ENCODE measurements at regions not wholly inside any gene's neighbourhood (a gene's known extent, or its start where the extent isn't known, plus 50 kb on each side); places are given as distances from the start of the nearest gene placed in this dataset.
"Not testable (repeated sequence)": the region's sequence is repeated elsewhere in the genome, so short reads cannot be mapped to it uniquely, and the experiment has no call there.

DNA sequence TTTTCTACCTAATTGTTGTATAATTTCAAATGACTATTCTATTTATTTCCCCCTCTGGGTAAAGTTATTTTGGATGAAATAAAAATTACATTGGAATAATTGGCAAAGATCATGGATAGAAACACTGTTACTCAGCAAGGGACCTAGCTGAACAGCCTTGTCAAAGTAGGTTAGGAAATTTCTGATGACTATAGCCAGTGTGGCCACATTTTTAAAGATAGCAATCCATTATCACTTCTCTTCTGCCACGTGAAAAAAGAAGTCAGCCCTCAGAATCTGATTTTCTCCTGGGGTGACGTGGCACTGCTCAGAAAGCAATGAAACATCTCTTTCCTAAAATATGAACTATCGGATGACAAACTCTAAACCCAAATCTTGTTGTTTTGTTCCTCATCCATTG, 784.2 kb upstream of the RIOK2 start:
- DNase-seq = no peak

DNA sequence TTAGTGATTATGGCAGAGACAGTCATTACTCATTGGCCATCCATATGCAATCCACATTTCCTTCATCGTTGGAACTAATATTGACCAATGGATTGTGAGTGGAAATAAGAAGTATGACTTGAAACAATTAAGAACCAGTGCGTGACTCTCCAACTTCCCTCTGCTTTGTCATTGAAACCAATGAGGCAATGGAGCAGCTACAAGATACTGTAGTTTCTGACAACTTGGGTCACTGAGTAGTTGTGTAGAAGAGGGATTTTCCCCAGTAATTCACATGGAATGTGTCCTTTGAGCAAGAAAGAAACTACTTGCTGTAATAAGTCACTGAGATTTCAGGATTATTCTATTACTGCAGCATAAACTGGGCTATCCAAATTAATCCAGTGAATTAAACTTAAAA, 785.3 kb upstream of the RIOK2 start:
- no peak for DNase-seq

DNA sequence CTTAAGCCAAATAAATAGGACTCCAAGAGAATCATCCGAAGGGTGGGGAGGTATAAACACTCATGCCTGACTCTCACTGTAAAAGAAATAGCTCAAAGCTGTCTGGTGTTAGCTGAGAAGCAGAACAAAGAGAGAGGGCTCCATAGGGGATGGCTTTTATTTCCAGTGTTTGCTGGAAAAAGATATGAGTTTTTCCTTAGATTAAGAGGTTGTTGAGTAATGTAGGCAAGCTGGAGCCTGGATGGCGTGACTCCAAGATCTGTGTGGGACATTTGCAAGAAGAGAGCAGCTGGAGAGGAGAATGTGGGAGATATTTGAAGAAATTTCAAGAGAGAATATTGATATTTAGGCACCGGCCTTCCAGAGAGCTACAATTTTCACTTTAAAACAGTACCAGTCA, 793.7 kb upstream of the RGMB start:
- DNase-seq = no peak

DNA sequence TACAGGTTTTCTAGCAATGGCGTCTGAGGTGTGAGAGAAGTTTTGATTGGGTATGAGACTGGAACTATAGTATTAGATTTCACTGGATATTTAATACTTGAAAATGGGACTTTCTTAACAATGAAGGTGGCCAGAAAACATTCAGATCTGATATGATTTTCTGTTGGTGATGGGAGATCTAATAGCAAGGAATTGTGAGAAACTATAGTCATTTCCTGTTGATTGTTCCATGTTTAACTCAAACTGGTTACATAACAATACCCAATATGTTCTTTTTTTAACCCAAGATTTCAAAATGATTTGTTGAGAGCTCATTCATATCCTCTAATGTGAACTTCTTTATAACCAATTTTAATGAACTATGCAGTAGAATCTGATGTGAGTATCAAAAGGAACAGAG, 793.2 kb upstream of the RGMB start:
- no peak for DNase-seq

DNA sequence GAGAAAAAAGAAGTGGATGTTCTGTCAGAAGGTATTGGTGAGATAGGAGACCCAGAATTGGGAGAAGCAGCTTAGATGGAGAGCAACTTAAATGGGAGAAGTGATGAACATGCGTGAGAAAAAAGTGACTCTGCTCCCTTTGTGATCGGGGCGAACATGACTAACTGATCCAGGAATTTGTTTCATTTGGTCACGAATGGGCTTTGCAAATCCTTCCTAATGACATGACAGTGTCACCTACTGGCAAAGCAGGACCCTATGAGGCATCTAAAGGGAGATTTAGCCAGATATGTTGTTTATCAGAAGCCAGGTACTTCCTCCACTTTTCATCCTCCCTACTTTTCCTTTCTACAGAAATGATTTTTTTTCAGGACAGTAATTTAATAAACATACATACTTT, 787.4 kb upstream of the RGMB start:
- DNase-seq = no peak

DNA sequence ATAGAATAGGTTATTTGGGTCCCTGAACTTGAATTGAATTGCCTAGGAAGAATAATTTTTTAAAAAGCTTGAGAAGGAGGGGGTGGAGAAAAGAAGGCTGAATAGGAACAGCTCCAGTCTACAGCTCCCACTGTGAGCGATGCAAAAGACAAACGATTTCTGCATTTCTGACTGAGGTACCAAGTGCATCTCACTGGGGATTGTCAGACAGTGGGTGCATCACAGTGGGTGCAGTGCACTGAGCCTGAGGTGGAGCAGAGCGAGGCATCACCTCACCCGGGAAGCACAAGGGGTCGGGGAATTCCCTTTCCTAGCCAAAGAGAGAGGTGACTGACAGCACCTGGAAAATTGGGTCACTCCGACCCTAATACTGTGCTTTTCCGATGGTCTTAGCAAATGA, 782.2 kb upstream of the RGMB start:
- no peak for DNase-seq

DNA sequence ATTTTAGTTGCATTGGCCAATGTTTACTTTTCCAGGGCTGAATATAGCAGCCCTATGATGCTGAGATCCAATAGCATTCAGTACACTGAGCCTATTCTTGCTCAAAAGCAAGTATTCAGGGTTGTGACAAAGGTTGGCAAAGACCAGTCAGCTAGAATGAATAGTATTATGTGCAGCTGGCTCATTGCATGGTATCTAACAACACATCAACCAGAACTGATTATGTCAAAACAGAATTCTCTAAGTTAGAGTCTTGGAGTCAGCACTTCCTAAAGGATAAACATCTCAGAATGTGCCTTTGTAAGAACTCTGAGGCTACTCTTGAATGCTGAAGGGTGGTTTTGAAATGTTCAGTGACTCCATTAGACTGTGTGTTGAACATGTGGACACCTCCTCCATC, 774.5 kb upstream of the RGMB start:
- DNase-seq = no peak

DNA sequence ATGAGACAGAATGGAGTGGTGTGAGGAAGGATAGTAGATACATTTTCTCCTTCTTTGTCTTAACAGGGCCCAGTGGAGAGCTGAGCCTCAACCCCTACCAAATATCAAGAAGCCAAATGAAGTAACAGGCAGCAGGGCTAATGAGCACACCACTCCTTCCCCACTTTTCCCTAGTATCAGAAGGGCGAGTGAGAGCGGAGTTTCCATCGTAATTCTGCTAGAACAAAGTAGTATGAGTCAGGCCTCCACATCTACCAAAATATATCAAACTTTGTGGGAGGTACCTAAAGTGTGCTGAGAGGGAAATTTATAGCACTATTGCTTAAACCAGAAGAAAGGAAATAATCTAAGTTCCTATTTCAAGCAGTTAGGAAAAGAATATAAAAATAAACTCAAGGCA, 769.0 kb upstream of the RGMB start:
- DNase-seq = no peak

DNA sequence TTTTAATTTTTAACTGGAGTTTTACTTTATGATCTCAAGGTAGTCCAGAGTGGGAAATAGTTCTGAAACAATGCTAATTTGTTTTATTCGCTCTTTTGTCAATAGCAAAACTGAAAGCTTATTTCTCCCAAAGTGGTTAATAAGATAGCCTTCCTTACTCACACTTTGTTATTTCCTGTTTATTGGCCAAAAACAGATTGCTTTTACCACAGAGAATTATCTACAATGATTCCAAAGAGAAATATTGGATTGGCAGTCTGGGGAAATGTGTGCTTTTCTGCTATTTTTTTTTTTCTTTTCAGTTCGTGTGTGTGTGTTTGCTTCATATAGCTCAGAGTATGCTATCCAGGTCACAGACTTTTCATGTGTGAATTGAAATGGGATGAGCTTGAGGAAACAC, 756.7 kb upstream of the RGMB start:
- no peak for DNase-seq

DNA sequence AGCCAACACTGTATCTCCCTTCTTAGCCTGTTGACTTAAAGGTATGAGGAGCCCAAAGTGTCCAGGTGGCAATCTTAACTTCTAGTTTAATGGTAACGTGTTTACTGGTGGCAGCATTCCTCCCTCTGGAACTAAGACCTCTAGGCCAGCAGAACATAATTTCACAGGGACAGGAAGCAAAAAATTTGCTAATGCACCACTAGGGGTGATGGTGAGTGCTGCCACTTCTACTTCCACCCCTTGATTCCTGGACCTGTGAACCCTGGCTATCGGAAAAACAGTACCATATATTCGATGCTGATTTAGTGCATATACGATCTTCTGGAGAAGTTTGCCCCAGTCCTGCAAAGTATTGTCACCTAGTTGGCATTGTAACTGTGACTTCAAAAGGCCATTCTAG, 743.2 kb upstream of the RGMB start:
- DNase-seq = not testable (repeated sequence)

DNA sequence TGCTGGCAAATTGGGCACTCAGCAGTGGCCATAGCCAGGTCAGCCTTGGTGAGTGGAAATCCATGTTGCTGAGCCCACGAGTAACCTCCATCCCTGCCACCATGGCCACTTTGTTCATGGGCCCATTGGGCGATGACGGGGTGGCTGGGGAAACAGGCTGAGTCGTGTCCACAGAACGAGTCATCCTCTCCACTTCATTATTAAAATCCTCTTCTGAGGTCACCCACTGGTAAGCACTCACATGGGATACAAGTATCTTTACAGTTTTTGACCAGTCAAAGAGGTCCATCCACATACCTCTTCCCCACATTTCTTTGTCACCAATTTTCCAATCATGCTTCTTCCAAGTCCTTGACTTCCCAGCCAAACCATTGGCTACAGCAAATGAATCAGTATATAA, 742.4 kb upstream of the RGMB start:
- not testable (repeated sequence) for DNase-seq

DNA sequence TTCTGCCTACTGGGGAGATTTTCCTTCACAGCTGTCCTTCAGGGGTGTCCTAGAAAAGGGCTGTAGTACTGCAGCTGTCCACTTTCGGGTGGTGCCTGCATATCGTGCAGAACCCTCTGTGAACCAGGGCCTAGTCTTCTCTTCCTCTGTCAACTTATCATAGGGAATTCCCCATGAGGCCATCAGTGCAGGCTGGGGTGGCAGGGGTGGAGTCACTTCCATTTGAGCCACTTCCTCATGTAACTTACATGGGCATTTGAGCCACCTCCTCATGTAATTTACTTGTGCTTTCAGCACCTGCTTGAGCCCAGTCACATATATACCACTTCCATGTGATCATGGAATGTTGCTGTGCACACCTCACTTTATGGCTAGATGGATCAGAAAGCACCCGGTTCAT, 742.0 kb upstream of the RGMB start:
- DNase-seq = no peak

DNA sequence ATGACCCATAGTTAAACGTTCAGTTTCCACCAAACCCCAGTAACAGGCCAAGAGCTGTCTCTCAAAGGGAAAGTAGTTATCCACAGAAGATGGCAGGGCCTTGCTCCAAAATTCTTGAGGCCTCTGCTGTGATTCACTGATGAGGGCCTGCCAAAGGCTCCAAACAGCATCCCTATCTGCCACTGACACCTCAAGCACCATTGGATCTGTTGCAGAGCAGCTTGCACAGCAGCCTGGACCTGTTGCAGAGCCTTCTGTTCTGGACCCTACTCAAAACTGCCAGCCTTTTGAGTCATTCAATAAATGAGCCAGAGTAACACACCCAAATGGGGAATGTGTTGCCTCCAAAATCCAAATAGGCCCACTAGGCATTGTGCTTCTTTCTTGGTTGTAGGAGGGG, 741.5 kb upstream of the RGMB start:
- no peak for DNase-seq

DNA sequence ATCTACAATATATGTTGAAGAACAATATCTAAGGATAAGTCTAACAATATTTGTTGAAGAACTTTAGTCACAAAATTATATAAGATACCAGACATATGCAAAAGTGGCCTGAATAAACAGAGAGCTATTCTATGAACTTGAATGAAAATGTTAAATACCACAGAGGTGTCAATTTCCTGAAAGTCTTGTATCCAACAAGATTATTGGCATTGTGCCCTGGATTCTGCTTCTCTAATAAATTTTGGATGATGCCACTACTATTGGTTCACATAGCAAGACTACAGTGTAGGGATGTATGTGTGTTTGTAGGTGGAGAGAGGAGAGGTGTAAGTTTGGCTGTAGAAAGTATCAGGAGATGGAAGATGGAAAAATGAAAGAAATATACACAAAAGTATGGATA, 731.8 kb upstream of the RGMB start:
- no peak for DNase-seq

DNA sequence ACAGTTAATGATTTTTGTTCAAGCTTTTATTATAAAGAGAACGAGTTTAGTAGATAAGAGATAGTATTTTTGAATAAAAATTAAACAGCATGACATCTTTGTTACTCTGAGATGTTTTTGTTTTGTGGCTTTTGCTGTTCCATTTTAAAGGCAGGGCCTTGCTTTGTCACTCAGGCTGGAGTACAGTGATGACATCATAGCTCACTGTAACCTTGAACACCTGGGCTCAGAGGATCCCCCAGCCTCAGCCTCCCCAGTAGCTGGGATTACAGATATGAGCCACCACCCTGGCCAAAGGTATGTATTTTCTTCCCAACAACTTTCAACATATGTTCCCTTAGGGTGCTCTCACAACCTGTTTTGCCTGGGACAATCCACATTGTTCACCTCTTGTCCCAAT, 730.9 kb upstream of the RGMB start:
- DNase-seq = no peak

DNA sequence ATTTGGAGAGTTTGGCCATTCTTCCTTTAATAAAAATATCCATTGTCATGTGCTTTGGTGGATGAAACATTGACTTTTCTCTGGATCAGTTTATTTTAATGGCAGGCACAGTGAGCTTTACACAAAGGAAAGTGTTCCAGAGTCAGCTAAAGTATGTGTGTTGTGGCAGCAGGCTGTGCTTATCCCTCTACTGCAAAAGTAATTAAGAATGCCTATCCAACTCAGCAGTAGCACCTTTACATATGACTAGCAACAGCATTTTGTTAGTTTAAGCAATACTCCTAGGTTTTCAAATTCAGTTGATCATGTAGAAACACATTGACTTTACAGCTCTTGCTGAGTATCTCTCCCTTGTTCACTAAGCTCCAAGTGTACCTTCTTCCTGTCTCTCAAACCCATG, 730.5 kb upstream of the RGMB start:
- no peak for DNase-seq

DNA sequence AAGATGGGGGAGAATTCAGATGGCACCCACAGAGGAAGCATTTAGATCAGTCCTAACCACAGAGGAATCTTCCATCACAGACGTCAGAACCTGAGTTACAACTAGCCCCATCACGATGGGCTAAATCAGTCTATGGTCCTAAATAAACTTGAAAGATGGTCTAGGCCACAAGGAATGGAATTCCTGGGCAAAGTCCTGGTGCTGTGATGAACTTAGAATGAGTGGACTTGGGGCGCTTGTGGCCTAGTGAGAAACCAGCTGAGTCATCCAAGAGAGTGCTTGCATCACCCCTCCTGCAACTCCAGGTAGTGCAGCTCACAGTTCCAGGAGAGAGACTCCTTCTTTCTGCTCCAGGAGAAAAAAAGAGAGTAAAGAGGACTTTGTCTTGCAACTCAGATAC, 722.9 kb upstream of the RGMB start:
- no peak for DNase-seq

DNA sequence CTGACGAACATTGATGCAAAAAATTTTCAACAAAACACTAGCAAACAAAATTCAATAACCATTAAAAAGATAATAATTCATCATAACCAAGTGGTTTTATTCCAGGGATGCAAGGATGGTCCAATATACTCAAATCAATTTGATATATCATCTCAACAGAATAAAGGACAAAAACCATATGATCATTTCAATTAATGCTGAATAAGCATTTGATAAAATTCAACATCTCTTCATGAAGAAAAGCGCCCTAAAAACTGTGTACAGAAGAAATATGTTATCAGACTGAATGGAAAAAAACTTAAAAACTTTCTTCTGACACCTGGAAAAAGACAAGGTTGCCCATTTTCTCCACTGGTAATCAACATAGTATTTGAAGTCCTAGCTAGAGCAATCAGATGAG, 720.3 kb upstream of the RGMB start:
- no peak for DNase-seq

DNA sequence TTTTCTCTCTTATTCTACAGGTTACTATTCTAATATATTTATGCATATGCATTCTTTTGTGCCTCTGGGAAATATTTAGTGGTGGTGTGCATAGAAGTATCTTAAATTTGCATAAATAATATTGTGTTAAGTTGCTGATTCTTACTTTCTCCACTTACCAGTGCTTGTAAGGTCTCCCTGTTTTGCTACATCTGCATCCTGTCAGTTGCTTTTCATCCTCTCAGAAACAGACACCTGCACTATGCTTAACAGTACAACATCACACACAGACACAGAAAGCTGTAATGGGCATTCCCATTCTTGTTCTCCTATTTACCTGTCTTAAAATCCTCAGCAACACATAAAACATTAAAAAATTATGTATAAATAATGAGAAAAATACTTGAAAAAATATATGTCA, 713.3 kb upstream of the RGMB start:
- no peak for DNase-seq

DNA sequence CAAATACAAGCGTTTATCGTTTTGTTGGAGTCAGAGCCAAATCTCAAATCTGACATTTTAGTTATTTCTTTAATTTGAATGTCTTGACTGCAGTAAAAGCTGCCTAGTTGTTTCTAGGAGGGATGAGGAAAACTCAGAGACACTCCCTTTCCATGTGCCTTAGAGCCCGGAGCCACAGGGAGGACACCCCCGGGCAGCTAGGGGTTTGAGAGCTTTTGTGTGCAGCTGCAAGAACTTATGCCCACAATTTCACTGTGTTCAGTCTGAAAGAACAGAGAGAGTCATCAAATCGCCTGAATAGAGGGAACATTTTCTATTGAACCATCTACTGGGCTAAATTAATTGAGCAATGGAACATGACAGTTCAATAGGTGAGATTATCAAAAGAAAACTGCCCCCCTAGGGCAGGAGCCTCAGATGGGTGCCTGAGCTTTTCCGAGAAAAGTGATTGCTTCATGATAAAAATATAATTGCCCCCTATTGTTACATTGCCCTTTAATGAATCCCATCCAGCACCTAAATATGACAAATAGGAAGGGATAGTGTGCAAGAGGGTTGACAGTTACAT, 709.3 kb upstream of the RGMB start:
- no peak for DNase-seq

DNA sequence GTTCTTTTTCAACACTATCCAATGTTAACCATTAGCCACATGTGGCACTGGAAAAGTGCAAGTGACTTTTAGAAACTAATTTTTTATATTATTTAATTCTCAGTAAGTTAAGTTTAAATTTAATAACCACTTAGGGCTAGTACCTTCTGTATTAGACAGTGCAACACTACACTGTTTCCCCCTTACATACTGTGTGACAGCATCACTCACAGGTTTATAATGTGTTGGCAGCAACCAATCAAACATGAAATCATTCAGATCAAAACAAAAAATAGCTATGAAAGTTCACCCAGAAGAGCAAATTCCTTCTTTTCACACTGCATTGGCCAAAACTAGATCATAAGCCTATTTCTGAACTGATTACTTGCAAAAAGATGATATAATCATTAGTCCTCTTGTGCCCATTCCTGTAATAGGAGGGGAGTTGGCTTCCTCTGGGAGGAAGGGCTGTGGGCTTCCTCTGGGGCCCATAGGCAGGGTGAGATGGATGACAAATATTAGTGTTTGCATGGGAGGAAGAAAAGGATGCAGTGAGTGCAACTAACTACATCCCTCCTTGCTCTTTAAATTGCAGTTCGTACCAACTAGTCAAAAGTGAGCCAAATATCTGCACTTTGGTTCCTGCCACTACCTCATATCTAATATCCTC, 708.1 kb upstream of the RGMB start:
- no peak for DNase-seq

DNA sequence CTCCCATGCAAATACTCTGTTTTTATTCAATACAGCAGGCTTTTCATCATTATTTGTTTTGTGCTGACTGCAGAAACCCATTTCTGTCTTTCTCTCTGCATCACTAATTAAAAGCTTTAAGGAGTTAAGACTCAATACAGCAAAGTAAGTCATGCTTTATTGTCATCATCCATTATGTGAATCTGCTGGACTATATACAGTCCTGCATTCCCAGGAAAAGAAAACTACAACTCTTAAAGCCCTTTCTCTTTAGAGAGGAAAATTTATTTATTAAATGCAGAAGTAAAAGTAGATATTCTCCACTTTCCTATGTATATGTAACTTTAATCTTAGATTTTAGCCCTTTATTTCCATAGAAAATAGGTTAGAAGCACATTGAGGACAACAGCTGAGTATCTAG, 706.6 kb upstream of the RGMB start:
- no peak for DNase-seq

DNA sequence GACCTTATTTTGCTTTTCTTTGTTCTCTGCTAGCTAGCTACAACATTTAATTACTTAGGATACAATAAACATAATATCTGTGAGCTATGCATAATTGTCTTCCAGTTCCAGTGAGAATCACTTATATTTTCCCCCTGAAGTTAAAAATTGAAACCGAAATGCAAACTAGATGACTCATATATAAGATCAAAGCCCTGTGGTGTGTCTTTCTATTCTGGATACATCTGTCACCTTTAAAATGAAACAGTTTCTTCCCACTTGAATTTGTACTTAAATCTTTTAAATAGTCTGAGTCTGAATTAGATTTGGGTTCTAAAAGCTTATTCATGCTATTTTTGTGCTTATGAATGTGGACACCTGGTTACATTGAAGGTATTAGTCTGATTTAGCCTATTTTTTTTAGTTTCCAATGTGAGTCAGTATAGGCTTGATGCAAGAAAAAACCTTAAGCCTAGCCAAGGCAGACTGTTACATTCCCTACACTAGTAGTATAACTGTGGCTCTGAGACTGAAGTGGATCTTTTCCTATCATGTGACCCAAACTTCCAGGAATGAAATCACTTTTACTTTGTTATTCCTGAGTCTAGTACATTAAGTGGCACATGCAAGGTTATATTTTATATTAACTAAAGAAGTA, 703.5 kb upstream of the RGMB start:
- no peak for DNase-seq

DNA sequence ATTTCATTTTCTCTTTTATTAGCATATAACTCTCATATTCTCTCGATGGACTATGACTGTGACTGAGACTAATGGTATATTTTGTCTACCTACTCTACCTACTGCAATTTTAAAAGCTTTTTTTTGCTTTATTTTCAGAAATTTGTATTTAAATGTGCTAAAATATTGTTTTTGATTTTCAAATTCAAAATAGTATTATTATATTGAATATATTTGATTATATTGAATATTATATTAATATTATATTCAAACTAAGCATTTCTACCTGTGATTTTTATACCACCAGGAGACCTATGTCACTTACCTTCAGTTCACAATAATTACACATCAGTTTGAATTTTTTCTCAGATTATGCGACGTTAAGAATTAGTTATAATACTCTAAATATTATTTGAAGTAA, 700.5 kb upstream of the RGMB start:
- no peak for DNase-seq

DNA sequence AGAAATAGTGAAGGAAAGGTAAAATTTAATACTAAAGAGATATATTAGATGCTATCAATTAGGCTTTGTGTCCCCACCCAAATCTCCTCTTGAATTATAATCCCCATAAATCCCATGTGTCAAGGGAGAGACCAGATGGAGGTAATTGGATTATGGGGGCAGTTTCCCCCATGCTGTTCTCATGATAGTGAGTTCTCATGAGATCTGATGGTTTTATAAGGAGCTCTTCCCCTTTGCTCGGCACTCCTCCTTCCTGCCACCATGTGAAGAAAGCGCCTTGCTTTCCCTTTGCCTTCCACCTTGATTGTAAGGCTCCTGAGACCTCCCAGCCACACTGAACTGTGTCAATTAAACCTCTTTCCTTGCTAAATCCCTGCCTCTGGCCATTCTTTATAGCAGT, 697.0 kb upstream of the RGMB start:
- no peak for DNase-seq

All from NCI-H2029 (cell line).